ENCODE measurements at regions not wholly inside any gene's neighbourhood (a gene's known extent, or its start where the extent isn't known, plus 50 kb on each side); places are given as distances from the start of the nearest gene placed in this dataset.

DNA sequence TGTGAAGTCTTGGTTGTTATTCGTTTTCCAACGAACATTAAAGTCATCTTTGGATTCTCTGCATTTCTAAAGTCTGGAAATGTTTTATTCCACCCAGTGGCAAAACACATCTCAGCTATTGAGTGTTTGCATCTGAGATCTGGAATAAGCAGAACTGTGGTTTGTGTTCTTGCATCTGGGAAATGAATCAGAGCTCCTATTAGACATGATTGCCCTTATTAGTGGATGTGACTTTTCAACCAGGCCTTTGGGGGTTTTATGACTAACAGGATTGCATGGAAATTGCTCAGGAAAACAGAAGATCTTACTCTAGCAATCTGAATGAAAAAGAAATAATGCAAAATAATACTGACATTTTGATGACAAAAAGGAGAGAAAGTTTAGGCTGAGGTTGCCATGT is 488.8 kb downstream of the IRS2 start:
- Histone ChIP-seq H3K23ac (ENCODE audit: low read depth, low read length) (no peak overlapping the region; the same call in 1 of the 2 replicates), H2BK20ac (ENCODE audit: low read depth, low read length) (peak overlapping the region; percentile 61; the same call in 1 of the 2 replicates), H3K36me3 (ENCODE audit: control insufficient read depth, insufficient read depth, low read length) (no peaks in the 10 kb centered on the region), H3K56ac (ENCODE audit: extremely low read depth, insufficient read depth, low read length) (0 out of 2 replicates have a peak overlapping the region, but pooled peaks have one; percentile 21), H4K8ac (ENCODE audit: low read depth in 2 of 2, low read length in 2 of 2) (peak overlapping the region; percentile 11 to 20; a peak in 2 of 4 replicates), H3K27me3 (ENCODE audit: control insufficient read depth, insufficient read depth, low read length) (no peaks in the 10 kb centered on the region), H3K18ac (ENCODE audit: low read depth, low read length) (peak overlapping the region; percentile 60; the same call in 1 of the 2 replicates), H4K91ac (ENCODE audit: insufficient read depth, low read depth, low read length) (0 out of 2 replicates have a peak overlapping the region, but pooled peaks have one; percentile 8), H4K20me1 (ENCODE audit: insufficient read depth, low read length) (no peaks in the 10 kb centered on the region), H3K9me1 (ENCODE audit: insufficient read depth, low read length) (peaks cover 14% of the 10 kb centered on the region), H3K4ac (ENCODE audit: low read depth, low read length) (peak overlapping the region; percentile 26; the same call in 1 of the 2 replicates), H2AK5ac (ENCODE audit: low read depth, low read length) (no peak overlapping the region), H3K14ac (replicated peaks; ENCODE audit: low read depth, low read length) (0 out of 2 replicates have a peak overlapping the region, but pooled peaks have one; percentile 32), H3K4me1 (ENCODE audit: control insufficient read depth, insufficient read depth, low read length) (peaks cover 3% of the 10 kb centered on the region; the same call in 1 of the 2 replicates), H3K27ac (ENCODE audit: insufficient read depth, low read length) (no peak overlapping the region; the same call in 1 of the 2 replicates), H2BK15ac (ENCODE audit: low read depth, low read length) (peak overlapping the region; percentile 69), H3K4me3 (ENCODE audit: insufficient read depth, low read depth, low read length) (no peak overlapping the region), H4K5ac (ENCODE audit: low read depth, low read length) (peak overlapping the region; percentile 19; the same call in 1 of the 2 replicates), H3K4me2 (ENCODE audit: low read depth, low read length) (peak overlapping the region; percentile 14; the same call in 1 of the 2 replicates), H3K9ac (ENCODE audit: low read depth, low read length) (no peak overlapping the region), H2AK9ac (replicated peaks; ENCODE audit: low read depth, low read length, poor library complexity) (no peak overlapping the region), H3K9me3 (ENCODE audit: control insufficient read depth, insufficient read depth, low read length) (no peaks in the 10 kb centered on the region; the same call in 1 of the 2 replicates), H2BK120ac (ENCODE audit: low read depth, low read length) (peak overlapping the region; percentile 28), H2AFZ (replicated peaks; ENCODE audit: low read length, poor library complexity) (no peak overlapping the region), H2BK5ac (ENCODE audit: low read depth, low read length, poor library complexity, severe bottlenecking) (peak overlapping the region; percentile 77), H3K79me1 (ENCODE audit: low read depth in 1 of 2, low read length in 2 of 2) (no peaks in the 10 kb centered on the region; a peak in 1 of 4 replicates)
- in situ Hi-C loops (cut with MboI; ENCODE audit: low sequenced_read_pairs), result no loop called here
- no TSS peak for BruUV-seq (replicated peaks)
- intact Hi-C loops (cut with micrococcal nuclease), result no loop called here
- ChIA-PET POLR2A (ENCODE audit: unreplicated experiment) (no interaction called here), CTCF (no interaction called here)
- no CpG with 5 or more reads among the region's 2 CpGs for WGBS, 2 experiments (ENCODE audit: extremely low coverage in 2 of 2, insufficient read length in 1 of 2)
- TF ChIP-seq CEBPB (IDR thresholded peaks at IDR 0.05; ENCODE audit: low read depth, low read length) (peak; percentile 68), RAD21 (IDR thresholded peaks at IDR 0.05; ENCODE audit: low read length) (0 out of 2 replicates have a peak, but pooled peaks have one; percentile 13), NFE2L2 (IDR thresholded peaks at IDR 0.05; ENCODE audit: low read depth, low read length) (no peak), POLR2A (IDR thresholded peaks at IDR 0.05; ENCODE audit: low read depth, low read length) (no peak), MAZ (IDR thresholded peaks at IDR 0.05; ENCODE audit: borderline replicate concordance, low read depth, low read length) (no peak)
- ATAC-seq (ENCODE audit: low read depth), result peak; percentile 74
- dilution Hi-C loops (cut with HindIII; ENCODE audit: low sequenced_read_pairs, unreplicated experiment), result no loop called here
- DNase-seq, result peak; percentile 90

All from IMR-90 (cell line).